Mesenchymal stem cell (in vitro differentiated cells and primary cell): ENCODE measurements at regions not wholly inside any gene's neighbourhood (a gene's known extent, or its start where the extent isn't known, plus 50 kb on each side); places are given as distances from the start of the nearest gene placed in this dataset.

Experiments
- DNase-seq: peaks from one replicate; pipeline ENCODE4 v3.0.0-alpha.2; 2013
- H2AFZ ChIP-seq: one replicate; pipeline ENCODE4 v1.6.1; 2013; ENCODE audit warnings: low read depth, mild to moderate bottlenecking, control low read depth, inconsistent platforms, low read length, moderate library complexity
- H2AK5ac ChIP-seq: 2 replicates; pipeline ENCODE4 v1.6.1; 2013; ENCODE audit warnings: low read length, moderate library complexity, mild to moderate bottlenecking, inconsistent platforms; ENCODE audit not compliant: severe bottlenecking
- H2BK120ac ChIP-seq: one replicate; pipeline ENCODE4 v1.6.1; 2013; ENCODE audit warnings: low read depth, mild to moderate bottlenecking, inconsistent platforms, low read length, moderate library complexity
- H2BK12ac ChIP-seq, 2 experiments: one replicate each; pipeline ENCODE4 v1.6.1; 2013; ENCODE audit warnings: inconsistent platforms in 2 of 2, low read length in 2 of 2, mild to moderate bottlenecking in 2 of 2, moderate library complexity in 2 of 2, control low read depth in 1 of 2
- H2BK15ac ChIP-seq: one replicate; pipeline ENCODE4 v1.6.1; 2013; ENCODE audit warnings: mild to moderate bottlenecking, low read depth, inconsistent platforms; ENCODE audit not compliant: poor library complexity, severe bottlenecking
- H2BK5ac ChIP-seq: 2 replicates; pipeline ENCODE4 v1.6.1; 2013; ENCODE audit warnings: low read depth, mild to moderate bottlenecking, low read length, control low read depth, inconsistent platforms; ENCODE audit not compliant: poor library complexity, severe bottlenecking
- H3K14ac ChIP-seq, 2 experiments: one replicate each; pipeline ENCODE4 v1.6.1; 2013; ENCODE audit warnings: inconsistent platforms in 2 of 2, low read length in 2 of 2, control low read depth in 1 of 2, mild to moderate bottlenecking in 1 of 2, moderate library complexity in 1 of 2
- H3K18ac ChIP-seq, 2 experiments: one replicate each; pipeline ENCODE4 v1.6.1; 2013; ENCODE audit warnings: inconsistent platforms in 2 of 2, low read length in 2 of 2, control low read depth in 1 of 2, low read depth in 1 of 2, mild to moderate bottlenecking in 1 of 2
- H3K23ac ChIP-seq, 2 experiments: one replicate each; pipeline ENCODE4 v1.6.1; 2013; ENCODE audit warnings: inconsistent platforms in 2 of 2, low read length in 2 of 2, mild to moderate bottlenecking in 2 of 2, moderate library complexity in 2 of 2, control low read depth in 1 of 2
- H3K27ac ChIP-seq: 2 replicates; pipeline ENCODE4 v1.5.1; 2013; ENCODE audit warnings: mild to moderate bottlenecking, moderate library complexity, low read length, control low read depth, inconsistent platforms; ENCODE audit not compliant: poor library complexity, severe bottlenecking
- H3K27me3 ChIP-seq, 2 experiments: 2 replicates each; pipeline versions ENCODE4 v1.6.1 to v1.7.0; 2013; ENCODE audit warnings: low read length in 2 of 2, mild to moderate bottlenecking in 2 of 2, moderate library complexity in 2 of 2, control low read depth in 1 of 2, inconsistent platforms in 1 of 2; ENCODE audit not compliant: control insufficient read depth in 1 of 2, insufficient read depth in 1 of 2
- H3K36me3 ChIP-seq, 2 experiments: 2 replicates each; pipeline versions ENCODE4 v1.6.1 to v1.7.0; 2013; ENCODE audit warnings: low read length in 2 of 2, control low read depth in 1 of 2, inconsistent platforms in 1 of 2, low read depth in 1 of 2, mild to moderate bottlenecking in 1 of 2; ENCODE audit not compliant: insufficient read depth in 2 of 2, control insufficient read depth in 1 of 2
- H3K4ac ChIP-seq, 2 experiments: one replicate each; pipeline ENCODE4 v1.6.1; 2013; ENCODE audit warnings: inconsistent platforms in 2 of 2, low read length in 2 of 2, mild to moderate bottlenecking in 2 of 2, moderate library complexity in 2 of 2, control low read depth in 1 of 2, low read depth in 1 of 2
- H3K4me1 ChIP-seq: 2 replicates; pipeline ENCODE4 v1.6.1; 2013; ENCODE audit warnings: low read depth, low read length, control low read depth; ENCODE audit not compliant: control insufficient read depth, insufficient read depth
- H3K4me2 ChIP-seq: 2 replicates; pipeline ENCODE4 v1.6.1; 2013; ENCODE audit warnings: low read length, mild to moderate bottlenecking, inconsistent platforms; ENCODE audit not compliant: poor library complexity, severe bottlenecking
- H3K4me3 ChIP-seq, 2 experiments: 2 replicates each; pipeline versions ENCODE4 v1.5.1 to v1.7.0; 2013; ENCODE audit warnings: low read length in 2 of 2, mild to moderate bottlenecking in 2 of 2, control low read depth in 1 of 2, low read depth in 1 of 2; ENCODE audit not compliant: insufficient read depth in 1 of 2
- H3K79me1 ChIP-seq: replicated peaks from 2 replicates; pipeline ENCODE4 v1.6.1; 2013; ENCODE audit warnings: mild to moderate bottlenecking, control low read depth, low read length, inconsistent platforms; ENCODE audit not compliant: poor library complexity, severe bottlenecking
- H3K9ac ChIP-seq: 2 replicates; pipeline ENCODE4 v1.7.0; 2013; ENCODE audit warnings: mild to moderate bottlenecking, low read length, moderate library complexity
- H3K9me3 ChIP-seq: 2 replicates; pipeline ENCODE4 v1.7.0; 2013; ENCODE audit warnings: mild to moderate bottlenecking, low read length; ENCODE audit not compliant: control insufficient read depth
- H4K8ac ChIP-seq: one replicate; pipeline ENCODE4 v1.6.1; 2013; ENCODE audit warnings: inconsistent platforms, mild to moderate bottlenecking, low read length, moderate library complexity
- H4K91ac ChIP-seq: one replicate; pipeline ENCODE4 v1.6.1; 2013; ENCODE audit warnings: mild to moderate bottlenecking, low read length, inconsistent platforms
- WGBS: methylation state at CpG from one replicate; pipeline ENCODE4 v1.1.7; 2013; ENCODE audit warnings: mixed read lengths; 5-methylcytosine and 5-hydroxymethylcytosine counted together

GRCh38 chr16:65773301-65773874 lies 593.1 kb upstream of the CDH5 start:
- H3K9me3 ChIP-seq, result peaks cover 42% of the 10 kb centered on the region
- no peaks in the 10 kb centered on the region for H3K4me1 ChIP-seq
- peak overlapping the region; percentile 9 for H4K8ac ChIP-seq
- no peak overlapping the region for H3K4ac ChIP-seq
- H3K14ac ChIP-seq, result no peak overlapping the region
- no peak overlapping the region for H2BK5ac ChIP-seq
- H3K4me2 ChIP-seq, result no peak overlapping the region
- H3K79me1 ChIP-seq, result no peaks in the 10 kb centered on the region
- H3K27ac ChIP-seq, result no peak overlapping the region
- H3K36me3 ChIP-seq, result no peaks in the 10 kb centered on the region
- H4K91ac ChIP-seq, result no peak overlapping the region
- no peak overlapping the region for H3K4me3 ChIP-seq
- no peak overlapping the region for H2AFZ ChIP-seq
- peak overlapping the region in 1 of 2 experiments; percentile 57 for H3K18ac ChIP-seq
- H3K27me3 ChIP-seq, result no peaks in the 10 kb centered on the region
- no peak overlapping the region for H3K9ac ChIP-seq
- H2AK5ac ChIP-seq, result no peak overlapping the region
- H3K23ac ChIP-seq, result no peak overlapping the region
- no peak overlapping the region for H2BK15ac ChIP-seq
- WGBS, result 35% methylated on average over 10 of the region's 10 CpGs
- DNase-seq, result no peak
- H2BK12ac ChIP-seq, result peak overlapping the region in 1 of 2 experiments; percentile 11
- no peak overlapping the region for H2BK120ac ChIP-seq

- H2BK12ac ChIP-seq, result no peak overlapping the region
- H4K91ac ChIP-seq, result no peak overlapping the region
- no peak overlapping the region for H3K4ac ChIP-seq
- no peak overlapping the region for H2BK15ac ChIP-seq
- H2AK5ac ChIP-seq, result no peak overlapping the region
- H3K14ac ChIP-seq, result no peak overlapping the region
- no peak overlapping the region for H2BK120ac ChIP-seq
- H3K27ac ChIP-seq, result no peak overlapping the region
- no peak overlapping the region for H2BK5ac ChIP-seq
- no peaks in the 10 kb centered on the region for H3K36me3 ChIP-seq
- no peak overlapping the region for H3K4me3 ChIP-seq
- H3K79me1 ChIP-seq, result no peaks in the 10 kb centered on the region
- WGBS, result 50% methylated on average over 5 of the region's 5 CpGs
- no peak overlapping the region for H4K8ac ChIP-seq
- no peak overlapping the region for H3K18ac ChIP-seq
- no peaks in the 10 kb centered on the region for H3K27me3 ChIP-seq
- no peak overlapping the region for H3K4me2 ChIP-seq
- H3K4me1 ChIP-seq, result no peaks in the 10 kb centered on the region
- no peak for DNase-seq
- H3K9me3 ChIP-seq, result peaks cover 38% of the 10 kb centered on the region
- H3K9ac ChIP-seq, result no peak overlapping the region
- H3K23ac ChIP-seq, result no peak overlapping the region
- no peak overlapping the region for H2AFZ ChIP-seq
Measured at GRCh38 chr16:65772134-65772732, 594.3 kb upstream of the CDH5 start.

GRCh38 chr16:65771707-65772106 lies 594.8 kb upstream of the CDH5 start:
- Histone ChIP-seq H3K4me2 (no peak overlapping the region), H2BK12ac (no peak overlapping the region), H3K27me3 (no peaks in the 10 kb centered on the region), H4K8ac (no peak overlapping the region), H3K4me3 (no peak overlapping the region), H3K14ac (no peak overlapping the region), H2AK5ac (no peak overlapping the region), H3K79me1 (no peaks in the 10 kb centered on the region), H3K27ac (no peak overlapping the region), H3K23ac (no peak overlapping the region), H2BK5ac (no peak overlapping the region), H2AFZ (no peak overlapping the region), H3K9ac (no peak overlapping the region), H3K4ac (no peak overlapping the region), H2BK120ac (no peak overlapping the region), H3K4me1 (no peaks in the 10 kb centered on the region), H3K36me3 (no peaks in the 10 kb centered on the region), H2BK15ac (no peak overlapping the region), H4K91ac (no peak overlapping the region), H3K18ac (no peak overlapping the region), H3K9me3 (peaks cover 32% of the 10 kb centered on the region)
- WGBS, result 10% methylated on average over 1 of the region's 1 CpG
- DNase-seq, result no peak

GRCh38 chr16:65770752-65771151 lies 595.7 kb upstream of the CDH5 start:
- WGBS, result 88% methylated on average over 1 of the region's 1 CpG
- H3K36me3 ChIP-seq, result no peaks in the 10 kb centered on the region
- no peak overlapping the region for H4K8ac ChIP-seq
- H3K79me1 ChIP-seq, result no peaks in the 10 kb centered on the region
- H3K9me3 ChIP-seq, result peaks cover 23% of the 10 kb centered on the region
- no peak overlapping the region for H2AFZ ChIP-seq
- no peak overlapping the region for H3K9ac ChIP-seq
- no peak overlapping the region for H3K4me2 ChIP-seq
- no peak overlapping the region for H2BK15ac ChIP-seq
- no peak overlapping the region for H2AK5ac ChIP-seq
- H2BK5ac ChIP-seq, result no peak overlapping the region
- DNase-seq, result no peak
- H3K4me1 ChIP-seq, result no peaks in the 10 kb centered on the region
- no peak overlapping the region for H4K91ac ChIP-seq
- H3K4me3 ChIP-seq, result no peak overlapping the region
- H3K23ac ChIP-seq, result no peak overlapping the region
- H3K27ac ChIP-seq, result no peak overlapping the region
- no peaks in the 10 kb centered on the region for H3K27me3 ChIP-seq
- H3K4ac ChIP-seq, result no peak overlapping the region
- no peak overlapping the region for H3K14ac ChIP-seq
- H3K18ac ChIP-seq, result no peak overlapping the region
- no peak overlapping the region for H2BK12ac ChIP-seq
- H2BK120ac ChIP-seq, result no peak overlapping the region
